SK-N-SH treated with all-trans-retinoic acid at 6 μM for 48 hours (cell line): ENCODE measurements at regions not wholly inside any gene's neighbourhood (a gene's known extent, or its start where the extent isn't known, plus 50 kb on each side); places are given as distances from the start of the nearest gene placed in this dataset.

Experiments used
- ARNTL ChIP-seq: fragments of 450-650 bp; formaldehyde crosslinking; IDR thresholded peaks from 2 replicates; pipeline ENCODE4 v1.5.0; 2020; ENCODE audit warnings: low read depth, mild to moderate bottlenecking, moderate library complexity, borderline replicate concordance
- CSDC2 ChIP-seq: fragments of 250-450 bp; sonication (Bioruptor Pico); IDR thresholded peaks from 2 replicates; pipeline ENCODE4 v1.5.0; 2020; ENCODE audit warnings: mild to moderate bottlenecking, moderate library complexity
- ESRRG ChIP-seq: fragments of 250-450 bp; sonication (Bioruptor Pico); IDR thresholded peaks from 2 replicates; pipeline ENCODE4 v1.6.1; 2021; ENCODE audit warnings: mild to moderate bottlenecking
- GLIS3 ChIP-seq: fragments of 250-450 bp; sonication (Bioruptor Pico); IDR thresholded peaks from 2 replicates; pipeline ENCODE4 v1.5.0; 2020; ENCODE audit warnings: mild to moderate bottlenecking, moderate library complexity
- OSR1 ChIP-seq: fragments of 250-450 bp; sonication (Bioruptor Pico); IDR thresholded peaks from 2 replicates; pipeline ENCODE4 v1.8.0; 2022; ENCODE audit warnings: moderate library complexity, mild to moderate bottlenecking, inconsistent platforms
- PPARA ChIP-seq: fragments of 250-450 bp; sonication (Bioruptor Pico); IDR thresholded peaks from 2 replicates; pipeline ENCODE4 v1.5.0; 2020; ENCODE audit warnings: mild to moderate bottlenecking, borderline replicate concordance
- RARB ChIP-seq: fragments of 250-450 bp; sonication (Bioruptor Pico); IDR thresholded peaks from 2 replicates; pipeline ENCODE4 v1.8.0; 2021; ENCODE audit warnings: mild to moderate bottlenecking, moderate library complexity
- ZC3H10 ChIP-seq: fragments of 250-450 bp; sonication (Bioruptor Pico); IDR thresholded peaks from 2 replicates; pipeline ENCODE4 v1.5.1; 2021; ENCODE audit warnings: mild to moderate bottlenecking, moderate library complexity
- ZFP30 ChIP-seq: fragments of 450-650 bp; formaldehyde crosslinking; IDR thresholded peaks from 2 replicates; pipeline ENCODE4 v1.5.0; 2022; ENCODE audit warnings: mild to moderate bottlenecking, moderate library complexity
- ZNF565 ChIP-seq: fragments of 450-650 bp; formaldehyde crosslinking; conservative IDR thresholded peaks from 2 replicates; pipeline ENCODE4 v1.5.0; 2020; ENCODE audit warnings: low read depth, mild to moderate bottlenecking, moderate library complexity
- ZNF8 ChIP-seq: fragments of 450-650 bp; formaldehyde crosslinking; IDR thresholded peaks from 2 replicates; pipeline ENCODE4 v1.5.0; 2020; ENCODE audit warnings: mild to moderate bottlenecking, moderate library complexity
- TF ChIP-seq, protein P1 (sequence below): fragments of 250-450 bp; sonication (Bioruptor Pico); IDR thresholded peaks from 2 replicates; pipeline ENCODE4 v1.5.0; 2020; ENCODE audit warnings: mild to moderate bottlenecking, moderate library complexity
- TF ChIP-seq, protein P2 (sequence below): fragments of 250-450 bp; sonication (Bioruptor Pico); IDR thresholded peaks from 2 replicates; pipeline ENCODE4 v1.5.1; 2021; ENCODE audit warnings: mild to moderate bottlenecking, moderate library complexity
- TF ChIP-seq, protein P3 (sequence below): fragments of 250-450 bp; sonication (Bioruptor Pico); IDR thresholded peaks from 2 replicates; pipeline ENCODE4 v1.8.0; 2020; ENCODE audit warnings: mild to moderate bottlenecking, moderate library complexity, borderline replicate concordance

DNA sequence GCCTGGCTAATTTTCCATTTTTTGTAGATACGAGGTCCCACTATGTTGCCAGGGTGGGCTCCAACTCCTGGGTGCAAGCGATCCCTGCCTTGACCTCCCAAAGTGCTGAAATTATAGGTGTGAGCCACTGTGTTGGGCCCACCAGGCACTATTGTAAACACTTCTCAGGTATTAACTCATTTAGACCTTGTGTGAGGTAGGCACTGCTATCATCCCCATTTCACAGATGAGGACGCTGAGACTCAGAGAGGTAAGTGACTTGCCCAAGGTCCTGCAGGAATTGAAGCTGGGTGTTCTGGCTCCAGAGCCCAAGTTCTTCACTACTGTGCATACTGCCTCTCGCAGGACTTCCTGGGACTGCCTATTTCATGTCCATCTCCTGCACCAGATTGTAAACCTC, 67.1 kb upstream of the SYPL1 start:
- TF ChIP-seq GLIS3: no peak
- TF ChIP-seq, protein P1, sequence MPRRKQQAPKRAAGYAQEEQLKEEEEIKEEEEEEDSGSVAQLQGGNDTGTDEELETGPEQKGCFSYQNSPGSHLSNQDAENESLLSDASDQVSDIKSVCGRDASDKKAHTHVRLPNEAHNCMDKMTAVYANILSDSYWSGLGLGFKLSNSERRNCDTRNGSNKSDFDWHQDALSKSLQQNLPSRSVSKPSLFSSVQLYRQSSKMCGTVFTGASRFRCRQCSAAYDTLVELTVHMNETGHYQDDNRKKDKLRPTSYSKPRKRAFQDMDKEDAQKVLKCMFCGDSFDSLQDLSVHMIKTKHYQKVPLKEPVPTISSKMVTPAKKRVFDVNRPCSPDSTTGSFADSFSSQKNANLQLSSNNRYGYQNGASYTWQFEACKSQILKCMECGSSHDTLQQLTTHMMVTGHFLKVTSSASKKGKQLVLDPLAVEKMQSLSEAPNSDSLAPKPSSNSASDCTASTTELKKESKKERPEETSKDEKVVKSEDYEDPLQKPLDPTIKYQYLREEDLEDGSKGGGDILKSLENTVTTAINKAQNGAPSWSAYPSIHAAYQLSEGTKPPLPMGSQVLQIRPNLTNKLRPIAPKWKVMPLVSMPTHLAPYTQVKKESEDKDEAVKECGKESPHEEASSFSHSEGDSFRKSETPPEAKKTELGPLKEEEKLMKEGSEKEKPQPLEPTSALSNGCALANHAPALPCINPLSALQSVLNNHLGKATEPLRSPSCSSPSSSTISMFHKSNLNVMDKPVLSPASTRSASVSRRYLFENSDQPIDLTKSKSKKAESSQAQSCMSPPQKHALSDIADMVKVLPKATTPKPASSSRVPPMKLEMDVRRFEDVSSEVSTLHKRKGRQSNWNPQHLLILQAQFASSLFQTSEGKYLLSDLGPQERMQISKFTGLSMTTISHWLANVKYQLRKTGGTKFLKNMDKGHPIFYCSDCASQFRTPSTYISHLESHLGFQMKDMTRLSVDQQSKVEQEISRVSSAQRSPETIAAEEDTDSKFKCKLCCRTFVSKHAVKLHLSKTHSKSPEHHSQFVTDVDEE: no peak
- TF ChIP-seq CSDC2 (CRISPR knock-in tag): no peak
- no peak for TF ChIP-seq ZC3H10 (CRISPR knock-in tag)
- no peak for TF ChIP-seq ARNTL
- no peak for TF ChIP-seq ESRRG (CRISPR knock-in tag)
- TF ChIP-seq ZFP30 (CRISPR knock-in tag): no peak
- TF ChIP-seq ZNF565 (CRISPR knock-in tag): no peak
- no peak for TF ChIP-seq ZNF8 (CRISPR knock-in tag)
- TF ChIP-seq, protein P2, sequence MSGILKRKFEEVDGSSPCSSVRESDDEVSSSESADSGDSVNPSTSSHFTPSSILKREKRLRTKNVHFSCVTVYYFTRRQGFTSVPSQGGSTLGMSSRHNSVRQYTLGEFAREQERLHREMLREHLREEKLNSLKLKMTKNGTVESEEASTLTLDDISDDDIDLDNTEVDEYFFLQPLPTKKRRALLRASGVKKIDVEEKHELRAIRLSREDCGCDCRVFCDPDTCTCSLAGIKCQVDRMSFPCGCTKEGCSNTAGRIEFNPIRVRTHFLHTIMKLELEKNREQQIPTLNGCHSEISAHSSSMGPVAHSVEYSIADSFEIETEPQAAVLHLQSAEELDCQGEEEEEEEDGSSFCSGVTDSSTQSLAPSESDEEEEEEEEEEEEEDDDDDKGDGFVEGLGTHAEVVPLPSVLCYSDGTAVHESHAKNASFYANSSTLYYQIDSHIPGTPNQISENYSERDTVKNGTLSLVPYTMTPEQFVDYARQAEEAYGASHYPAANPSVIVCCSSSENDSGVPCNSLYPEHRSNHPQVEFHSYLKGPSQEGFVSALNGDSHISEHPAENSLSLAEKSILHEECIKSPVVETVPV (CRISPR knock-in tag): no peak
- TF ChIP-seq, protein P3, sequence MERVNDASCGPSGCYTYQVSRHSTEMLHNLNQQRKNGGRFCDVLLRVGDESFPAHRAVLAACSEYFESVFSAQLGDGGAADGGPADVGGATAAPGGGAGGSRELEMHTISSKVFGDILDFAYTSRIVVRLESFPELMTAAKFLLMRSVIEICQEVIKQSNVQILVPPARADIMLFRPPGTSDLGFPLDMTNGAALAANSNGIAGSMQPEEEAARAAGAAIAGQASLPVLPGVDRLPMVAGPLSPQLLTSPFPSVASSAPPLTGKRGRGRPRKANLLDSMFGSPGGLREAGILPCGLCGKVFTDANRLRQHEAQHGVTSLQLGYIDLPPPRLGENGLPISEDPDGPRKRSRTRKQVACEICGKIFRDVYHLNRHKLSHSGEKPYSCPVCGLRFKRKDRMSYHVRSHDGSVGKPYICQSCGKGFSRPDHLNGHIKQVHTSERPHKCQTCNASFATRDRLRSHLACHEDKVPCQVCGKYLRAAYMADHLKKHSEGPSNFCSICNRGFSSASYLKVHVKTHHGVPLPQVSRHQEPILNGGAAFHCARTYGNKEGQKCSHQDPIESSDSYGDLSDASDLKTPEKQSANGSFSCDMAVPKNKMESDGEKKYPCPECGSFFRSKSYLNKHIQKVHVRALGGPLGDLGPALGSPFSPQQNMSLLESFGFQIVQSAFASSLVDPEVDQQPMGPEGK (CRISPR knock-in tag): no peak
- no peak for TF ChIP-seq RARB
- no peak for TF ChIP-seq OSR1 (CRISPR knock-in tag)
- TF ChIP-seq PPARA (CRISPR knock-in tag): no peak
